ENCODE measurements at regions not wholly inside any gene's neighbourhood (a gene's known extent, or its start where the extent isn't known, plus 50 kb on each side); places are given as distances from the start of the nearest gene placed in this dataset.

GRCh38 chr4:184921456-184921855 lies 95.7 kb upstream of the ACSL1 start:
- TF ChIP-seq Cebpa-rat (IDR thresholded peaks at IDR 0.05) = no peak
- H3K9ac ChIP-seq = no peak overlapping the region
- H3K4me2 ChIP-seq = no peak overlapping the region
- no peak overlapping the region for H3K27ac ChIP-seq
- H3K4me1 ChIP-seq = peaks cover 0 to 6% (median 0%) of the 10 kb centered on the region in 10 experiments; a peak in 3 of 20 replicates
- no peaks in the 10 kb centered on the region for H3K36me3 ChIP-seq
- no peaks in the 10 kb centered on the region for H3K27me3 ChIP-seq
- H4K20me1 ChIP-seq = no peaks in the 10 kb centered on the region
- peaks cover 0 to 31% (median 6%) of the 10 kb centered on the region in 11 experiments; a peak in 9 of 22 replicates for H3K9me3 ChIP-seq (replicated peaks in 1 of 11)
- no peak overlapping the region for H3K4me3 ChIP-seq

GRCh38 chr4:184922301-184922700 lies 96.0 kb upstream of the HELT start:
- H4K20me1 ChIP-seq = no peaks in the 10 kb centered on the region
- TF ChIP-seq Cebpa-rat (IDR thresholded peaks at IDR 0.05) = no peak
- H3K4me3 ChIP-seq = no peak overlapping the region
- H3K9ac ChIP-seq = no peak overlapping the region
- H3K4me1 ChIP-seq = peaks cover 0 to 6% (median 0%) of the 10 kb centered on the region in 10 experiments; a peak in 3 of 20 replicates
- no peaks in the 10 kb centered on the region for H3K36me3 ChIP-seq
- H3K4me2 ChIP-seq = no peak overlapping the region
- peaks cover 5 to 28% (median 9%) of the 10 kb centered on the region in 11 experiments; a peak in 19 of 22 replicates for H3K9me3 ChIP-seq (replicated peaks in 1 of 11)
- no peaks in the 10 kb centered on the region for H3K27me3 ChIP-seq
- H3K27ac ChIP-seq = no peak overlapping the region

GRCh38 chr4:184924516-184924915 lies 93.8 kb upstream of the HELT start:
- TF ChIP-seq Cebpa-rat (IDR thresholded peaks at IDR 0.05) = no peak
- Histone ChIP-seq H3K36me3 (no peaks in the 10 kb centered on the region), H3K4me3 (no peak overlapping the region), H3K9ac (no peak overlapping the region), H3K4me2 (peak overlapping the region in 1 of 11 experiments; percentile 17; a peak in 1 of 22 replicates), H3K9me3 (replicated peaks in 1 of 11) (peaks cover 19 to 46% (median 30%) of the 10 kb centered on the region in 11 experiments), H3K4me1 (peaks cover 0 to 6% (median 0%) of the 10 kb centered on the region in 10 experiments; a peak in 3 of 20 replicates), H4K20me1 (no peaks in the 10 kb centered on the region), H3K27me3 (no peaks in the 10 kb centered on the region), H3K27ac (no peak overlapping the region)

GRCh38 chr4:184929476-184929875 lies 88.8 kb upstream of the HELT start:
- no peaks in the 10 kb centered on the region for H3K36me3 ChIP-seq
- H3K4me2 ChIP-seq = no peak overlapping the region
- no peak overlapping the region for H3K9ac ChIP-seq
- peaks cover 19 to 36% (median 27%) of the 10 kb centered on the region in 11 experiments for H3K9me3 ChIP-seq (replicated peaks in 1 of 11)
- no peak overlapping the region for H3K4me3 ChIP-seq
- no peak overlapping the region for H3K27ac ChIP-seq
- no peaks in the 10 kb centered on the region for H3K27me3 ChIP-seq
- no peaks in the 10 kb centered on the region for H4K20me1 ChIP-seq
- TF ChIP-seq Cebpa-rat (IDR thresholded peaks at IDR 0.05) = no peak
- H3K4me1 ChIP-seq = peaks cover 0 to 4% (median 0%) of the 10 kb centered on the region in 10 experiments; a peak in 3 of 20 replicates

GRCh38 chr4:184930026-184930425 lies 88.3 kb upstream of the HELT start:
- Histone ChIP-seq H3K27me3 (no peaks in the 10 kb centered on the region), H3K4me3 (no peak overlapping the region), H4K20me1 (no peaks in the 10 kb centered on the region), H3K9me3 (replicated peaks in 1 of 11) (peaks cover 19 to 36% (median 27%) of the 10 kb centered on the region in 11 experiments), H3K4me1 (no peaks in the 10 kb centered on the region), H3K27ac (no peak overlapping the region), H3K4me2 (no peak overlapping the region), H3K36me3 (no peaks in the 10 kb centered on the region), H3K9ac (no peak overlapping the region)
- TF ChIP-seq Cebpa-rat (IDR thresholded peaks at IDR 0.05) = no peak

GRCh38 chr4:184932343-184932742 lies 85.9 kb upstream of the HELT start:
- H3K9me3 ChIP-seq (replicated peaks in 1 of 11) = peaks cover 14 to 29% (median 22%) of the 10 kb centered on the region in 11 experiments

GRCh38 chr4:184933311-184933710 lies 85.0 kb upstream of the HELT start:
- no peak overlapping the region for H3K4me2 ChIP-seq
- no peak overlapping the region for H3K27ac ChIP-seq
- H3K27me3 ChIP-seq = no peaks in the 10 kb centered on the region
- TF ChIP-seq Cebpa-rat (IDR thresholded peaks at IDR 0.05) = no peak
- no peaks in the 10 kb centered on the region for H3K4me1 ChIP-seq
- H3K36me3 ChIP-seq = no peaks in the 10 kb centered on the region
- H4K20me1 ChIP-seq = no peaks in the 10 kb centered on the region
- no peak overlapping the region for H3K4me3 ChIP-seq
- peaks cover 4 to 19% (median 12%) of the 10 kb centered on the region in 11 experiments; a peak in 21 of 22 replicates for H3K9me3 ChIP-seq (replicated peaks in 1 of 11)
- no peak overlapping the region for H3K9ac ChIP-seq

More at GRCh38 chr4:184932343-184932742, 85.9 kb upstream of the HELT start:
- Histone ChIP-seq H3K9ac (no peak overlapping the region), H3K4me3 (no peak overlapping the region), H3K4me1 (no peaks in the 10 kb centered on the region), H3K27me3 (no peaks in the 10 kb centered on the region), H3K36me3 (no peaks in the 10 kb centered on the region), H3K4me2 (no peak overlapping the region), H4K20me1 (no peaks in the 10 kb centered on the region), H3K27ac (no peak overlapping the region)
- no peak for TF ChIP-seq Cebpa-rat (IDR thresholded peaks at IDR 0.05)

GRCh38 chr4:184934184-184934583 lies 84.1 kb upstream of the HELT start:
- Histone ChIP-seq H3K27ac (no peak overlapping the region), H3K27me3 (no peaks in the 10 kb centered on the region), H3K9ac (no peak overlapping the region), H3K4me1 (no peaks in the 10 kb centered on the region), H4K20me1 (no peaks in the 10 kb centered on the region), H3K9me3 (replicated peaks in 1 of 11) (peaks cover 0 to 17% (median 7%) of the 10 kb centered on the region in 11 experiments; a peak in 12 of 22 replicates), H3K36me3 (no peaks in the 10 kb centered on the region), H3K4me3 (no peak overlapping the region), H3K4me2 (no peak overlapping the region)
- no peak for TF ChIP-seq Cebpa-rat (IDR thresholded peaks at IDR 0.05)

GRCh38 chr4:184934961-184935360 lies 83.3 kb upstream of the HELT start:
- Histone ChIP-seq H3K9ac (no peak overlapping the region), H4K20me1 (no peaks in the 10 kb centered on the region), H3K27ac (no peak overlapping the region), H3K27me3 (no peaks in the 10 kb centered on the region), H3K4me3 (no peak overlapping the region), H3K9me3 (replicated peaks in 1 of 11) (peaks cover 0 to 15% (median 2%) of the 10 kb centered on the region in 11 experiments; a peak in 7 of 22 replicates), H3K36me3 (no peaks in the 10 kb centered on the region), H3K4me2 (no peak overlapping the region), H3K4me1 (no peaks in the 10 kb centered on the region)
- TF ChIP-seq Cebpa-rat (IDR thresholded peaks at IDR 0.05) = no peak

- no peak overlapping the region for H3K9ac ChIP-seq
- H3K4me3 ChIP-seq = no peak overlapping the region
- H3K27ac ChIP-seq = no peak overlapping the region
- no peak for TF ChIP-seq Cebpa-rat (IDR thresholded peaks at IDR 0.05)
- peaks cover 0 to 21% (median 2%) of the 10 kb centered on the region in 11 experiments; a peak in 4 of 22 replicates for H3K9me3 ChIP-seq (replicated peaks in 1 of 11)
- H3K4me2 ChIP-seq = no peak overlapping the region
- no peaks in the 10 kb centered on the region for H3K27me3 ChIP-seq
- H4K20me1 ChIP-seq = no peaks in the 10 kb centered on the region
- H3K4me1 ChIP-seq = no peaks in the 10 kb centered on the region
- H3K36me3 ChIP-seq = no peaks in the 10 kb centered on the region
These were observed 82.2 kb upstream of the HELT start for GRCh38 chr4:184936071-184936470.

All from BLaER1 treated with 17β-estradiol and CSF1 and Interleukin-3, amounts not matched to agents 10 nM and 100 nM (cell line).